Endothelial cell of umbilical vein (primary cell): ENCODE measurements at regions not wholly inside any gene's neighbourhood (a gene's known extent, or its start where the extent isn't known, plus 50 kb on each side); places are given as distances from the start of the nearest gene placed in this dataset.

Experiments used
- BruUV-seq: library from RNA; stranded (reverse); fragments of 400-500 nt; replicated peaks from 2 replicates; lab custom pipeline; 2021; lab: Mats Ljungman, UMichigan
- CTCF ChIA-PET: fragments of 300-600, 350-600 bp; sonication (Branson Sonifier 250); formaldehyde crosslinking; loops from one replicate; lab custom pipeline; 2021; ENCODE audit warnings: antibody characterized with exemption, inconsistent platforms; lab: Charles Lee
- POLR2A ChIA-PET: fragments of 300-600, 350-600 bp; sonication (Branson Sonifier 250); formaldehyde crosslinking; loops from one replicate; lab custom pipeline; 2021; ENCODE audit warnings: antibody characterized with exemption, inconsistent platforms; lab: Charles Lee
- DNase-seq: peaks from one replicate; pipeline ENCODE4 v3.0.0-alpha.2; 2011; ENCODE audit warnings: low read depth, low spot score
- FAIRE-seq: peaks from 2 replicates; lab custom pipeline; 2011; peaks lifted over from hg19 to GRCh38; lab: Jason Lieb, UNC
- H2AFZ ChIP-seq: 2 replicates; pipeline ENCODE4 v1.6.0; 2012; ENCODE audit warnings: low read depth, low read length, control low read depth, inconsistent platforms
- H3K27ac ChIP-seq: 2 replicates; pipeline ENCODE4 v1.5.1; 2011; ENCODE audit warnings: low read depth, mild to moderate bottlenecking, control low read depth, low read length, moderate library complexity; ENCODE audit not compliant: insufficient read depth
- H3K27me3 ChIP-seq, 2 experiments: 2 replicates each; pipeline versions ENCODE4 v1.6.0 to v1.6.1; 2011; ENCODE audit warnings: low read length in 2 of 2, mixed read lengths in 1 of 2; ENCODE audit not compliant: control insufficient read depth in 2 of 2, insufficient read depth in 2 of 2
- H3K36me3 ChIP-seq, 2 experiments: 2 replicates in 1 of 2; 3 replicates in 1 of 2; pipeline ENCODE4 v1.5.1; 2011; ENCODE audit warnings: low read length in 2 of 2, mild to moderate bottlenecking in 1 of 2, moderate library complexity in 1 of 2; ENCODE audit not compliant: control insufficient read depth in 2 of 2, insufficient read depth in 2 of 2; ENCODE audit errors: extremely low read depth in 1 of 2
- H3K4me1 ChIP-seq: 3 replicates; pipeline ENCODE4 v1.5.1; 2011; ENCODE audit warnings: mild to moderate bottlenecking, low read length; ENCODE audit not compliant: control insufficient read depth, insufficient read depth; ENCODE audit errors: extremely low read depth
- H3K4me2 ChIP-seq: 2 replicates; pipeline ENCODE4 v1.6.1; 2011; ENCODE audit warnings: low read length, control low read depth, mixed read lengths; ENCODE audit not compliant: insufficient read depth
- H3K4me3 ChIP-seq, 3 experiments: fragments of 200-600 bp in 1 of 3; sonication (generic), shearing (Covaris generic) in 1 of 3; replicated peaks in 1 of 3; 2 replicates each; pipeline ENCODE4 v1.5.1; 2011 to 2016; ENCODE audit warnings: control low read depth in 3 of 3, low read length in 3 of 3, mild to moderate bottlenecking in 2 of 3, inconsistent platforms in 1 of 3, low read depth in 1 of 3, moderate library complexity in 1 of 3; ENCODE audit not compliant: insufficient read depth in 1 of 3
- H3K79me2 ChIP-seq: 2 replicates; pipeline ENCODE4 v1.6.0; 2012; ENCODE audit warnings: low read length, inconsistent platforms; ENCODE audit not compliant: control insufficient read depth, insufficient read depth
- H3K9ac ChIP-seq: replicated peaks from 2 replicates; pipeline ENCODE3; 2011; ENCODE audit warnings: low read length, control low read depth; ENCODE audit not compliant: insufficient read depth; ENCODE audit errors: extremely low read depth
- H3K9me1 ChIP-seq: replicated peaks from 3 replicates; pipeline ENCODE4 v1.6.0; 2011; ENCODE audit warnings: mild to moderate bottlenecking, low read length; ENCODE audit not compliant: control insufficient read depth, insufficient read depth; ENCODE audit errors: extremely low read depth
- H3K9me3 ChIP-seq: replicated peaks from 2 replicates; pipeline ENCODE4 v1.5.1; 2012; ENCODE audit warnings: low read length, inconsistent platforms; ENCODE audit not compliant: control insufficient read depth, insufficient read depth
- H4K20me1 ChIP-seq: replicated peaks from 2 replicates; pipeline ENCODE3; 2011; ENCODE audit warnings: mild to moderate bottlenecking, low read length; ENCODE audit not compliant: control insufficient read depth, insufficient read depth; ENCODE audit errors: extremely low read depth
- EZH2 ChIP-seq: IDR thresholded peaks from 2 replicates; pipeline ENCODE4 v1.6.1; 2012; ENCODE audit warnings: borderline replicate concordance, low read depth, mild to moderate bottlenecking, moderate library complexity, low read length, inconsistent platforms; ENCODE audit not compliant: severe bottlenecking
- FOS ChIP-seq: IDR thresholded peaks from 2 replicates; pipeline ENCODE4 v1.6.1; 2011; ENCODE audit warnings: mild to moderate bottlenecking, low read length, moderate library complexity, borderline replicate concordance; ENCODE audit not compliant: insufficient read depth
- GATA2 ChIP-seq: IDR thresholded peaks from 2 replicates; pipeline ENCODE4 v1.7.0; 2011; ENCODE audit warnings: low read depth, mild to moderate bottlenecking, moderate library complexity, mixed read lengths, low read length; ENCODE audit not compliant: insufficient read length, insufficient read depth
- JUN ChIP-seq: IDR thresholded peaks from 2 replicates; pipeline ENCODE4 v1.6.1; 2011; ENCODE audit warnings: borderline replicate concordance, low read depth; ENCODE audit not compliant: insufficient read length, insufficient read depth
- MAX ChIP-seq: IDR thresholded peaks from 2 replicates; pipeline ENCODE4 v1.6.1; 2011; ENCODE audit not compliant: insufficient read depth, insufficient read length
- MYC ChIP-seq: IDR thresholded peaks from one replicate; pipeline ENCODE4 v1.6.1; 2011; ENCODE audit warnings: mild to moderate bottlenecking, low read depth, low read length
- POLR2A ChIP-seq: IDR thresholded peaks from 2 replicates; pipeline ENCODE4 v1.6.1; 2012; ENCODE audit warnings: low read depth, mild to moderate bottlenecking, control low read depth, low read length
- POLR2AphosphoS5 ChIP-seq: IDR thresholded peaks from 2 replicates; pipeline ENCODE4 v1.6.1; 2012; ENCODE audit warnings: low read depth, mild to moderate bottlenecking, control low read depth, low read length, moderate library complexity; ENCODE audit not compliant: insufficient read depth
- dilution Hi-C: fragments of 300-500 bp; cut with MboI; formaldehyde crosslinking; loops from one replicate; pipeline ENCODE4 v1.15.0; 2019; ENCODE audit warnings: low sequenced_read_pairs; ENCODE audit not compliant: extremely low pct_ligation_motif_present
- intact Hi-C: fragments of 100-400 bp; cut with micrococcal nuclease; formaldehyde crosslinking; loops from one replicate; pipeline ENCODE4 v1.10.0; 2022
- TF ChIP-seq, protein P1 (sequence below), 2 donors: IDR thresholded peaks; 1 replicate in 1 of 2; 2 replicates in 1 of 2; pipeline ENCODE4 v1.5.1; 2011; ENCODE audit warnings: low read length in 2 of 2, mild to moderate bottlenecking in 2 of 2, moderate library complexity in 2 of 2, control low read depth in 1 of 2, inconsistent platforms in 1 of 2, low read depth in 1 of 2; ENCODE audit not compliant: insufficient read depth in 1 of 2; ENCODE audit errors: extremely low read depth in 1 of 2

DNA sequence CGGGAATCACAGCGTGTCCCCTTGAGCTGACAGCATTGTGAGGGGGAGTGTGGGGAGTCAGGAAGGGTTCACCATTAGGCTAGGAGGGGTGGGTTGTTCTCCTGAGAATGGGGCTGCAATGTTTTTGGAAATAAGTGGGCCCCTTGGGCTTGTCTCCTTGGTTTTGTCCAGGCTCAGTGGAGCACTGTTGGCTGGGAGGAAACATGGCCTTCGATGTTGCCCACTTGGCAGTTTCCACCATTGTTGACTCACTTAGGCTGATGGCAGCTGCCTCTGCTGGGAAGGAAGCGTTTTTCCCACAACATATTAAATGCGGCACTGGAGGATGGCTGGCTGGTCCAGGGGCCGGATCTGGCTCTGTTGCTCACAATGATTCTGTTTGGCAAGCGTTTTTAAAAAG, 512.1 kb downstream of the QKI start:
- intact Hi-C loops (no loop called here), dilution Hi-C loops (no loop called here)
- TF ChIP-seq FOS (no peak), GATA2 (no peak), POLR2AphosphoS5 (no peak)
- Histone ChIP-seq H3K9me1 (no peaks in the 10 kb centered on the region), H3K4me2 (no peak overlapping the region), H3K36me3 (no peaks in the 10 kb centered on the region), H3K9ac (no peak overlapping the region), H3K9me3 (no peaks in the 10 kb centered on the region), H3K4me3 (no peak overlapping the region), H3K79me2 (no peaks in the 10 kb centered on the region), H2AFZ (no peak overlapping the region), H3K27ac (no peak overlapping the region), H3K27me3 (no peaks in the 10 kb centered on the region), H4K20me1 (no peaks in the 10 kb centered on the region), H3K4me1 (no peaks in the 10 kb centered on the region)
- CTCF ChIA-PET, result interaction anchor here (1.5 kb wide), 1 partner anchor 33 kb away, joined by 3 read pairs; no protein-coding TSS in a partner anchor
- DNase-seq (no peak), FAIRE-seq (no peak)
- BruUV-seq, result no TSS peak
- POLR2A ChIA-PET, result no interaction called here

DNA sequence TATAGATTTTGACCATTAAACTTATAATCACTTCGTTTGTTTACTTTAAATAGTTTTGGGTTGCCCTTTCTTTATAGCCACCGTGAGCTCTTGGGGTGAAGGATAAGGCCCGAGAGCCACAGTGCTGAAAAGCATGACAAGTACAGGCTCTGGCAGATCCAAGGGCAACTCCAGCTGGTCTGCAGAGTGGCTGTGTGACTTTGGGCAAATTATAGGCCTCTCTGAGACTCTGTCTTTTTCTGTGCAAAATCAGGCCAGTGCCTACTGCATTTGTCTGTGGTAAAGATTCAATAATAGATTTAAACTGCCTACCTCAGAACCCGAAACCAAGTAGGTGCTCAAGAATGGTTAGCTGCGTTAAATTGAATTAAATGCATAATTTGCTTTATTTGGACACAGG, 511.3 kb downstream of the QKI start:
- Histone ChIP-seq H3K4me2 (no peak overlapping the region), H4K20me1 (no peaks in the 10 kb centered on the region), H3K9me3 (no peaks in the 10 kb centered on the region), H3K4me1 (no peaks in the 10 kb centered on the region), H2AFZ (no peak overlapping the region), H3K9me1 (no peaks in the 10 kb centered on the region), H3K4me3 (no peak overlapping the region), H3K9ac (no peak overlapping the region), H3K27ac (no peak overlapping the region), H3K36me3 (no peaks in the 10 kb centered on the region), H3K79me2 (no peaks in the 10 kb centered on the region), H3K27me3 (no peaks in the 10 kb centered on the region)
- FAIRE-seq, result no peak
- ChIA-PET POLR2A (no interaction called here), CTCF (interaction anchor here (1.5 kb wide), 1 partner anchor 34 kb away, joined by 3 read pairs; no protein-coding TSS in a partner anchor)
- intact Hi-C loops, result no loop called here
- dilution Hi-C loops, result no loop called here
- no TSS peak for BruUV-seq
- DNase-seq, result no peak
- TF ChIP-seq MAX (no peak), EZH2 (no peak), JUN (no peak), POLR2A (no peak), MYC (no peak), GATA2 (no peak), FOS (no peak), POLR2AphosphoS5 (no peak)
- TF ChIP-seq, protein P1, sequence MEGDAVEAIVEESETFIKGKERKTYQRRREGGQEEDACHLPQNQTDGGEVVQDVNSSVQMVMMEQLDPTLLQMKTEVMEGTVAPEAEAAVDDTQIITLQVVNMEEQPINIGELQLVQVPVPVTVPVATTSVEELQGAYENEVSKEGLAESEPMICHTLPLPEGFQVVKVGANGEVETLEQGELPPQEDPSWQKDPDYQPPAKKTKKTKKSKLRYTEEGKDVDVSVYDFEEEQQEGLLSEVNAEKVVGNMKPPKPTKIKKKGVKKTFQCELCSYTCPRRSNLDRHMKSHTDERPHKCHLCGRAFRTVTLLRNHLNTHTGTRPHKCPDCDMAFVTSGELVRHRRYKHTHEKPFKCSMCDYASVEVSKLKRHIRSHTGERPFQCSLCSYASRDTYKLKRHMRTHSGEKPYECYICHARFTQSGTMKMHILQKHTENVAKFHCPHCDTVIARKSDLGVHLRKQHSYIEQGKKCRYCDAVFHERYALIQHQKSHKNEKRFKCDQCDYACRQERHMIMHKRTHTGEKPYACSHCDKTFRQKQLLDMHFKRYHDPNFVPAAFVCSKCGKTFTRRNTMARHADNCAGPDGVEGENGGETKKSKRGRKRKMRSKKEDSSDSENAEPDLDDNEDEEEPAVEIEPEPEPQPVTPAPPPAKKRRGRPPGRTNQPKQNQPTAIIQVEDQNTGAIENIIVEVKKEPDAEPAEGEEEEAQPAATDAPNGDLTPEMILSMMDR (IDR thresholded peaks at IDR 0.05; ENCODE audit: extremely low read depth in 1 of 2, insufficient read depth in 1 of 2, low read depth in 1 of 2, low read length in 2 of 2), result no peak
